PC-9 (cell line): ENCODE measurements at regions not wholly inside any gene's neighbourhood (a gene's known extent, or its start where the extent isn't known, plus 50 kb on each side); places are given as distances from the start of the nearest gene placed in this dataset.

Experiments
- CTCF ChIP-seq: fragments of 200-600 bp; sonication (generic); conservative IDR thresholded peaks from 2 replicates; pipeline ENCODE4 v1.6.1; 2017; ENCODE audit warnings: mixed run types, antibody characterized with exemption, mild to moderate bottlenecking, moderate library complexity
- EZH2 ChIP-seq: fragments of 200-600 bp; sonication (generic); IDR thresholded peaks from 2 replicates; pipeline ENCODE4 v1.8.0; 2017; ENCODE audit warnings: antibody characterized with exemption, low read depth

- no peak for TF ChIP-seq CTCF
- TF ChIP-seq EZH2 = no peak
These were observed 113.0 kb upstream of the VAMP7 start for GRCh38 chrX:155767876-155768769.
